Thoracic aorta (tissue), 2 donors: ENCODE measurements at regions not wholly inside any gene's neighbourhood (a gene's known extent, or its start where the extent isn't known, plus 50 kb on each side); places are given as distances from the start of the nearest gene placed in this dataset.

Experiments used
- ATAC-seq: fragments of 150-250 bp; one replicate; pipeline ENCODE4 v1.8.0; 2017; ENCODE audit warnings: low read depth; ENCODE audit not compliant: insufficient number of reproducible peaks, low FRiP score
- DNase-seq: peaks from one replicate; pipeline ENCODE4 v3.0.0-alpha.2; 2020; ENCODE audit warnings: low spot score
- H3K27ac ChIP-seq, 2 donors: fragments of 200-600 bp; sonication (generic); 1 replicate in 1 of 2; 2 replicates in 1 of 2; pipeline ENCODE4 v1.5.1; 2016; ENCODE audit warnings: mild to moderate bottlenecking in 2 of 2, moderate library complexity in 2 of 2
- H3K27me3 ChIP-seq: fragments of 200-600 bp; sonication (generic); replicated peaks from 2 replicates; pipeline ENCODE4 v1.6.0; 2016; ENCODE audit warnings: mild to moderate bottlenecking; ENCODE audit not compliant: insufficient read depth
- H3K36me3 ChIP-seq: fragments of 200-600 bp; sonication (generic); one replicate; pipeline ENCODE4 v1.5.1; 2016
- H3K4me1 ChIP-seq, 2 donors: fragments of 200-600 bp; sonication (generic); 1 replicate in 1 of 2; 2 replicates in 1 of 2; pipeline versions ENCODE4 v1.5.1 to v1.6.0; 2016; ENCODE audit warnings: low read depth in 2 of 2, mild to moderate bottlenecking in 1 of 2; ENCODE audit not compliant: control insufficient read depth in 1 of 2
- H3K4me3 ChIP-seq: fragments of 200-600 bp; sonication (generic); 2 replicates; pipeline ENCODE4 v1.5.1; 2016; ENCODE audit warnings: mild to moderate bottlenecking
- H3K9me3 ChIP-seq: fragments of 200-600 bp; sonication (generic); 2 replicates; pipeline ENCODE4 v1.5.1; 2016
- TF ChIP-seq, protein P1 (sequence below): fragments of 200-600 bp; sonication (generic); IDR thresholded peaks from one replicate; pipeline ENCODE4 v1.5.1; 2019; ENCODE audit warnings: antibody characterized with exemption

DNA sequence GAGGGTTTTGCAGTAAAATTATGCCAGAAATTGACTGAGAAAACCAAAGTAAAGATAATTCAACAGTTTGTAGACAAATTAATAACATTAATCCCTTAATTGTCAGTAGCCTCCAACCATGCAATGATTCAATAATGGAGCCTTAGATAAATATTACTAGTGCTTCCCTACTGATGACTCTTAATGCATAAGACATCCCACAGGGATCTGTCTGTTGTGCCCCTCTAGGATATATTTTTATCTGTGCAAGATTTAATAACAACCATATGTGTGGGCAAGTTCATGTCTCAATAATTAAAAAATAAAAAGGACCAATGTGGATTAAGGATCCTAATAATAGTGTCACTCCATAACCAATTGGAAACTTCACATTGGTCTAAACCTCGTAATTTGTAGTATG lies 230.3 kb upstream of the TCF4 start:
- no peak for ATAC-seq
- Histone ChIP-seq H3K4me3 (no peak overlapping the region), H3K27ac (no peak overlapping the region), H3K27me3 (no peaks in the 10 kb centered on the region), H3K4me1 (peaks cover 0 to 7% of the 10 kb centered on the region in 2 donors), H3K36me3 (no peaks in the 10 kb centered on the region), H3K9me3 (no peaks in the 10 kb centered on the region)
- TF ChIP-seq, protein P1, sequence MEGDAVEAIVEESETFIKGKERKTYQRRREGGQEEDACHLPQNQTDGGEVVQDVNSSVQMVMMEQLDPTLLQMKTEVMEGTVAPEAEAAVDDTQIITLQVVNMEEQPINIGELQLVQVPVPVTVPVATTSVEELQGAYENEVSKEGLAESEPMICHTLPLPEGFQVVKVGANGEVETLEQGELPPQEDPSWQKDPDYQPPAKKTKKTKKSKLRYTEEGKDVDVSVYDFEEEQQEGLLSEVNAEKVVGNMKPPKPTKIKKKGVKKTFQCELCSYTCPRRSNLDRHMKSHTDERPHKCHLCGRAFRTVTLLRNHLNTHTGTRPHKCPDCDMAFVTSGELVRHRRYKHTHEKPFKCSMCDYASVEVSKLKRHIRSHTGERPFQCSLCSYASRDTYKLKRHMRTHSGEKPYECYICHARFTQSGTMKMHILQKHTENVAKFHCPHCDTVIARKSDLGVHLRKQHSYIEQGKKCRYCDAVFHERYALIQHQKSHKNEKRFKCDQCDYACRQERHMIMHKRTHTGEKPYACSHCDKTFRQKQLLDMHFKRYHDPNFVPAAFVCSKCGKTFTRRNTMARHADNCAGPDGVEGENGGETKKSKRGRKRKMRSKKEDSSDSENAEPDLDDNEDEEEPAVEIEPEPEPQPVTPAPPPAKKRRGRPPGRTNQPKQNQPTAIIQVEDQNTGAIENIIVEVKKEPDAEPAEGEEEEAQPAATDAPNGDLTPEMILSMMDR, result no peak
- DNase-seq, result no peak

- DNase-seq (no peak), ATAC-seq (no peak)
- no peak overlapping the region for H3K27ac ChIP-seq
- H3K4me1 ChIP-seq, result no peaks in the 10 kb centered on the region
- no peaks in the 10 kb centered on the region for H3K27me3 ChIP-seq
- no peaks in the 10 kb centered on the region for H3K36me3 ChIP-seq
- no peaks in the 10 kb centered on the region for H3K9me3 ChIP-seq
- TF ChIP-seq, protein P1, result no peak
- H3K4me3 ChIP-seq, result no peak overlapping the region
These were observed 223.9 kb upstream of the TCF4 start for GRCh38 chr18:55811925-55812324.

DNA sequence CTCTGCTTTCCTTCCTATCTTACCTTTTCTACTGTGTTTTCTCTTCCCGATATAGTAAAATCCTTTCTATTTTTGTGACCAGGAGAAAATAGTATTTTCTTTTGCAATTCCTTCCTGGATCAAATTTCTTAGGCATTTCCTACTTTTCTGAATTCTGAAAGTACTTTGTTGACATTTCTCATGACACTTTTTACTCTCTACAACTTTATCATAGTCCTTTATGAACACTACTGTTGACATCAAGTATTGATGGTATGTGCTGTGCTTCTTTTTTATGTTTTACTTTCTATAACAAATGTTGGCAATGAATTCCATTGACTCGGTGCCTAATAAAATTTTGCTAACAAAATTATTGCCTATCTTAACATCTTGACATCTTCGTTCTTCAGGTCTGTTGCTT lies 217.7 kb upstream of the TCF4 start:
- no peak for DNase-seq
- no peak overlapping the region for H3K27ac ChIP-seq
- TF ChIP-seq, protein P1, result no peak
- H3K4me3 ChIP-seq, result no peak overlapping the region
- no peaks in the 10 kb centered on the region for H3K4me1 ChIP-seq
- H3K9me3 ChIP-seq, result no peaks in the 10 kb centered on the region
- H3K36me3 ChIP-seq, result no peaks in the 10 kb centered on the region
- no peak for ATAC-seq
- no peaks in the 10 kb centered on the region for H3K27me3 ChIP-seq

GRCh38 chr18:55795101-55795669 lies 207.2 kb upstream of the TCF4 start:
- TF ChIP-seq, protein P1, result no peak
- Histone ChIP-seq H3K9me3 (no peaks in the 10 kb centered on the region), H3K27ac (peak overlapping the region in 1 of 2 donors; percentile 2), H3K36me3 (no peaks in the 10 kb centered on the region), H3K4me1 (no peaks in the 10 kb centered on the region), H3K4me3 (peak overlapping the region; percentile 23), H3K27me3 (no peaks in the 10 kb centered on the region)
- ATAC-seq, result no peak
- no peak for DNase-seq

DNA sequence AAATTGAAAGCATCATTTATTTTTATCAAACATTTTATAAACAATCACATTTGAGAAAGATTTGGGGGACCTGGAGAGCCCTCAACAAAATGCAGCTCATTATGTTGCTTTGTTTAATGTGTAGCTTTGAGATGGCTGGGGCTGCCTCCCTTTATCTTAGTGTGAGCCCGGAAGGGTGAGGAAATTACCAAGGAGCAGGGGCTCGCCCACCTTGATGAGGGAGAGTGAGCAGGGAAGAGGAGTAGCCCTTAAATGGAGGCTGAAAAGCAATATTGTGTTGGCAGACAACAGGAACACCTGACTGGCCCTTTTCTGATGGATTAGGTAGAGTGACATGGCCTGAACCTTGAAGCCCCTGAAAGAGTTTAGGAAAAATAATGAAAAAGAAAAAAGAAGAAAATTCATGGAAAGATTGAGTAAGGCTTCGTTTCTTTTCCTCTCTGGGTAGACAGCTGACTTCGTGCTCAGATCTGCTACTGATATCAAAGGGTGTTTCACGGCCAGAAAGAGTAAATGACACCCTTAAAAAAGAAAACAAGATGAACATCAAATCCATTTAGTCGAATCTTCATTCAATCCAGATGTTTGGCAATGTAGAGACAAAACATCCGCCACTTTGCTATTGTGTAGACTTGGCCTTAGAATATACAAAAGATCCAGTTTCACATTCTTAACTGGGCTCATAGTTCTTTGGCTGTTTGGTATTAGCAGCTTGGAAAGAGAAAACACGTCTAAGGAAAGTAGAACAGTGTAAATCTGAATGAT lies 206.5 kb upstream of the TCF4 start:
- H3K27ac ChIP-seq, result peak overlapping the region; percentile 2 to 34
- ATAC-seq (no peak), DNase-seq (no peak)
- TF ChIP-seq, protein P1, result no peak
- peak overlapping the region; percentile 23 for H3K4me3 ChIP-seq
- no peaks in the 10 kb centered on the region for H3K27me3 ChIP-seq
- H3K36me3 ChIP-seq, result no peaks in the 10 kb centered on the region
- no peaks in the 10 kb centered on the region for H3K4me1 ChIP-seq
- H3K9me3 ChIP-seq, result no peaks in the 10 kb centered on the region
